ENCODE measurements at regions not wholly inside any gene's neighbourhood (a gene's known extent, or its start where the extent isn't known, plus 50 kb on each side); places are given as distances from the start of the nearest gene placed in this dataset.

- in situ Hi-C loops (cut with MboI; ENCODE audit: low sequenced_read_pairs) = no loop called here
Measured at GRCh38 chr13:78722700-78723099, 63.7 kb upstream of the OBI1 start.

- in situ Hi-C loops (cut with MboI; ENCODE audit: low sequenced_read_pairs) = no loop called here
Measured at GRCh38 chr13:78719367-78719766, 60.4 kb upstream of the OBI1 start.

GRCh38 chr13:78714717-78715116, 55.8 kb upstream of the OBI1 start:
- in situ Hi-C loops (cut with MboI; ENCODE audit: low sequenced_read_pairs) = no loop called here

- in situ Hi-C loops (cut with MboI; ENCODE audit: low sequenced_read_pairs) = no loop called here
Measured at GRCh38 chr13:78712831-78713230, 53.9 kb upstream of the OBI1 start.

GRCh38 chr13:78709028-78709427, 50.1 kb upstream of the OBI1 start:
- in situ Hi-C loops (cut with MboI; ENCODE audit: low sequenced_read_pairs) = no loop called here

All from HL-60/S4 treated with phorbol 12-myristate 13-acetate at 8.2 ng/mL for 4 days and 3 days (cell line).